PFSK-1 (cell line): ENCODE measurements at regions not wholly inside any gene's neighbourhood (a gene's known extent, or its start where the extent isn't known, plus 50 kb on each side); places are given as distances from the start of the nearest gene placed in this dataset.

Experiments
- POLR2AphosphoS5 ChIP-seq: IDR thresholded peaks from 2 replicates; pipeline ENCODE4 v1.6.1; 2012; ENCODE audit warnings: low read depth, mild to moderate bottlenecking, control low read depth, low read length, moderate library complexity
- REST ChIP-seq, 2 experiments: IDR thresholded peaks; 2 replicates each; pipeline versions ENCODE4 v1.6.1 to v1.8.0; 2011 to 2012; ENCODE audit warnings: low read depth in 2 of 2, low read length in 2 of 2, control low read depth in 1 of 2, inconsistent platforms in 1 of 2, mild to moderate bottlenecking in 1 of 2, moderate library complexity in 1 of 2; ENCODE audit not compliant: insufficient read depth in 1 of 2
- SIN3A ChIP-seq: IDR thresholded peaks from 2 replicates; pipeline ENCODE4 v1.6.1; 2012; ENCODE audit warnings: mild to moderate bottlenecking, low read length, moderate library complexity, borderline replicate concordance; ENCODE audit not compliant: insufficient read depth

- TF ChIP-seq POLR2AphosphoS5, result no peak
- no peak for TF ChIP-seq REST (IDR thresholded peaks at IDR 0.05; ENCODE audit: insufficient read depth in 1 of 2, low read depth in 2 of 2, low read length in 2 of 2)
- TF ChIP-seq SIN3A, result no peak
Observed at GRCh38 chr12:105774037-105774436, 364.7 kb downstream of the NUAK1 start.
